AG09309 (cell line): ENCODE measurements at regions not wholly inside any gene's neighbourhood (a gene's known extent, or its start where the extent isn't known, plus 50 kb on each side); places are given as distances from the start of the nearest gene placed in this dataset.

Source experiments
- DNase-seq: peaks from one replicate; pipeline ENCODE4 v3.0.0-alpha.2; 2010; ENCODE audit warnings: low read depth
- H3K4me3 ChIP-seq: 2 replicates; pipeline ENCODE4 v1.5.1; 2011; ENCODE audit warnings: mild to moderate bottlenecking, low read depth, low read length, moderate library complexity; ENCODE audit not compliant: control insufficient read depth
- TF ChIP-seq, protein P1 (sequence below): IDR thresholded peaks from 2 replicates; pipeline ENCODE4 v1.5.1; 2011; ENCODE audit warnings: mild to moderate bottlenecking, low read depth, low read length, inconsistent platforms; ENCODE audit not compliant: insufficient read depth, control insufficient read depth; ENCODE audit errors: missing control alignments

DNA sequence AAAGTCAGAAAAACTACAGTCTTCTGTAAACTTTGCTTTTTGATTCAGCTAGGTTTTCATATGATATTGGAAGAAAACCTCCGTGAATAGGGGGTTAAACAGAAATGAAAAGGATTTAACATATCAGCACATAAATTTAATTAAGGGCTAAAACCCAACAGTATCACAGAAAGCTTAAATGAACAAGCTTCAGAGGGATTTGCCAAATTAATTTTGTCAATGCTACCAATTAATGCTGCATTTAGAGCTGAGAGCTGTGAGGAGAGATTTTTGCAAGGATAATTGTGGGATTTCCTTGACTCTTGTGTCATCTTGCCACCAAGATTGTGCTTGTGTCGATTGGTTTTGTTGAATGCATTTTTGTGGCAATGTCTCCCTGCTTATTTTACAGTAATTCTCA, 379.9 kb downstream of the CD109 start:
- H3K4me3 ChIP-seq = no peak overlapping the region
- DNase-seq = no peak
- TF ChIP-seq, protein P1, sequence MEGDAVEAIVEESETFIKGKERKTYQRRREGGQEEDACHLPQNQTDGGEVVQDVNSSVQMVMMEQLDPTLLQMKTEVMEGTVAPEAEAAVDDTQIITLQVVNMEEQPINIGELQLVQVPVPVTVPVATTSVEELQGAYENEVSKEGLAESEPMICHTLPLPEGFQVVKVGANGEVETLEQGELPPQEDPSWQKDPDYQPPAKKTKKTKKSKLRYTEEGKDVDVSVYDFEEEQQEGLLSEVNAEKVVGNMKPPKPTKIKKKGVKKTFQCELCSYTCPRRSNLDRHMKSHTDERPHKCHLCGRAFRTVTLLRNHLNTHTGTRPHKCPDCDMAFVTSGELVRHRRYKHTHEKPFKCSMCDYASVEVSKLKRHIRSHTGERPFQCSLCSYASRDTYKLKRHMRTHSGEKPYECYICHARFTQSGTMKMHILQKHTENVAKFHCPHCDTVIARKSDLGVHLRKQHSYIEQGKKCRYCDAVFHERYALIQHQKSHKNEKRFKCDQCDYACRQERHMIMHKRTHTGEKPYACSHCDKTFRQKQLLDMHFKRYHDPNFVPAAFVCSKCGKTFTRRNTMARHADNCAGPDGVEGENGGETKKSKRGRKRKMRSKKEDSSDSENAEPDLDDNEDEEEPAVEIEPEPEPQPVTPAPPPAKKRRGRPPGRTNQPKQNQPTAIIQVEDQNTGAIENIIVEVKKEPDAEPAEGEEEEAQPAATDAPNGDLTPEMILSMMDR = no peak

DNA sequence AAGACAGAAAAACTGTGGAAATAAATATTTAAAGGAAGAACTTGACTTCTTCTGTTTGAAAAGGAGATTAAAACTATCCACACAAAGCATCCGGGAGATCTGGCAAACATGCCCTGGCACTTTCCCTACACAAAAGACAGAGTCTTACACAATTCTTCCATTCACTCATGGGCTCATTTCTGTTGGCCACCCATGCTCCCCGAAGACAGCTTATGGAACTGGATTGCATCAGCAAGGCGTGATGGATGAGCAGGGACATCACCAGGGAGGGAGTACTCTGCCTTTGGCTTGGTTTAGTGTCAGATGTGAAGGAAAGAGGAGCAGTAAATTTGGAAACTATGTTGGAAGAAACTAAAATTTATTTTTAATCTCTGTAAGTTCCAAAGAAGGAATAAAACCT, 379.3 kb downstream of the CD109 start:
- TF ChIP-seq, protein P1 = no peak
- DNase-seq = peak; percentile 47
- H3K4me3 ChIP-seq = no peak overlapping the region

DNA sequence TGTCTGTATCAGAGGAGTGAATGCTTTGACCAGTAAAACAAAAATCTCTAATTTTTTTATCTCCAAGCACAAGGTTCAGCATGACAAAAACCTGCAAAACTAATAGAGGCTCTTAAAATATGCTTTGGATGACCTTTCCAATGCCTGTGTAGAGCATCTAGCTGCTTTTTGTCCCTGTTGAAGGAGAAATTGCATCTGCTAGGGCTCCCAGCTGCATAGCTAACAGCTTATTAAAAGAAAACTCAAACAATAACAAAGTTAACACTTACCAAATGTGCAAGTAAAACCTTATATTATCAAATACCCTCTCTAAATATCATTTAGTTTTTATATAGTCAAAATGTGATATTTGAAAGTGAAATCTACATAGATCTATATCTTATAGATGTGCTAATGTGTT, 378.6 kb downstream of the CD109 start:
- H3K4me3 ChIP-seq = no peak overlapping the region

DNA sequence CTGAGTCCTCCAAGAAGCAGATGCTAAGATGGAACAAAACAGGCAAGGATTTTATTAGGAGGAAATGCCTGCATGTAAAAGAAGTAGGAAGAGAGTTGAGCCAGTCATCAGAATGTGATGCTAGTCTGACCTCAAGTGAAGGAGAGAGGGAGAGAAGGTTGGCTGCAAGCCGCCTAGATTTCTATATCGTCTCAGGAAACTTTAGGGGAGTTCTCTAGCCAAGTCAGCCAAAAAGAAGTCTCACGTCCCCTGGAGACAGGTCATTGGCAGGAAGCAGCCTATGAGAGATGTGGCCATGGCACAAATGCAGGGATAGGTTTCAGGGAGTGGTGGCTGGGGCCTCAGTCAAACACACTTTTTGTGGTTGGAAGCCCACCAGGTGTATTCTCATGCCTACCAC, 378.0 kb downstream of the CD109 start:
- DNase-seq = peak; percentile 60
- H3K4me3 ChIP-seq = no peak overlapping the region
- TF ChIP-seq, protein P1 = peak; percentile 7

More for the DNA sequence above, 378.6 kb downstream of the CD109 start:
- DNase-seq = no peak
- TF ChIP-seq, protein P1 = no peak

DNA sequence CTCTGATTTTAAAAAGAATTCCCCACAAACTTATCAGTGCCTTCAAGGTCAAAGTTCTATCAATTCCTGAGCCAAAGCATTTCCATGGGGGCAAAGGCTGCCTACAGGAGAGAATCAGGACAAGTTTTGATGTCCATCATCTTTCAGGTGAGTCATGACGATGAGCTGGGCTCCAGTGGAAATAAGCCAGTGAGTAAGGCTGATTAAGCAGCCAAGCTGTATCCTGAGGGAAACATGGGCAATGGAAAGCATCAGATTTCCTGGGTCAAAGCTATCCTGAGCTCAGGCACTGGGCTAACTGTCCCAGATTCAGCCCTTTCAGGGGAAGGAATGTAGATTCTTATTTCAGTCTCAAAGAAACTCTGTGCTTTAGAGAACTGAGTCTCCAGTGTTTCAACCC, 377.4 kb downstream of the CD109 start:
- TF ChIP-seq, protein P1 = no peak
- H3K4me3 ChIP-seq = no peak overlapping the region
- DNase-seq = no peak

DNA sequence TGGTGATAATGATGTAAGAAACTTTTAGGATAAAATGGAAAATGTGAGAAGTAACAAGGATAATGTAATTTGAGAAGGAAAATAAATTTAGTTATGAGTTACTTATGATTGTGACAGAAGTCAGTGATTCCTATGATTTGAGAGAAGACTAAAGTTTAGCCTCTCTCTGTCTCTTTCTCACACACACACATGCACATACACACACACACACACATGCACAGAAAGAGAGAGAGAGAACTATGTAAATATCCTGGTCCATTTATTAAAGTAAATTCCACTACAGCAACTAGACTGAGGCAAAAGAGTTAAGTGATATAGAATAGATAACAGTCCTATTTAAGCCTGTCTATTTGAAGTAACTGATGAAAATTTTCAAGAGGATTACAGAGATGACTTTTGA, 375.2 kb downstream of the CD109 start:
- TF ChIP-seq, protein P1 = no peak
- no peak for DNase-seq
- H3K4me3 ChIP-seq = no peak overlapping the region

DNA sequence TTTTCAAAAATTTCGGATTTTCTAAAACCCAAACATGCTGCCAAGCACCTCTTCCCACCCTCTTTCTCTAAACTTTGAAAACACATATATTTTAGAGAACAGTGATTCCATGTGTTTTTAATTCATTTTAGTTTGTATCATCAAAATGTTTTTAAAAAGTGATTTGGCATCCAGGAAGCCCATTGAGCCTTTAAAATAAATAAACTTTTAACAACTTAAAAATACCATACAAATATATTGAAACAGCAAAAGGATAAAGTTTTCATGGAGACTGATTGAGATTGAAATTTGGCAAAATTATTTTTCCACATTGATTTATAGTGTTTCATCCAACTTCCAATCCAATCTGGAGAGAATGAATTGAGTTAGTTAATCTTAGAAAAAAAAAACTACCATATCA, 374.7 kb downstream of the CD109 start:
- TF ChIP-seq, protein P1 = no peak
- no peak for DNase-seq
- no peak overlapping the region for H3K4me3 ChIP-seq
